HCT116 (cell line): ENCODE measurements at regions not wholly inside any gene's neighbourhood (a gene's known extent, or its start where the extent isn't known, plus 50 kb on each side); places are given as distances from the start of the nearest gene placed in this dataset.

Experiments
- ATAC-seq: fragments of 200-7000 bp; cut with Tn5 transposase; 2 replicates; pipeline ENCODE4 v1.9.1; 2020; ENCODE audit warnings: mild to moderate bottlenecking, moderate library complexity
- BruUV-seq: library from RNA; stranded (reverse); fragments of 400-500 nt; replicated peaks from 2 replicates; lab custom pipeline; 2021; lab: Mats Ljungman, UMichigan
- CTCF ChIA-PET: fragments of 300-600 bp; sonication (Branson Sonifier 250); formaldehyde crosslinking; loops from one replicate; lab custom pipeline; 2021; ENCODE audit warnings: antibody characterized with exemption; lab: Charles Lee
- POLR2A ChIA-PET: fragments of 300-600, 350-600 bp; sonication (Branson Sonifier 250); formaldehyde crosslinking; loops from one replicate; lab custom pipeline; 2021; ENCODE audit warnings: antibody characterized with exemption; lab: Charles Lee
- RAD21 ChIA-PET, 2 experiments: fragments of 300-600 bp; sonication (Branson Sonifier 250); formaldehyde crosslinking; loops; one replicate each; lab custom pipeline; 2023; ENCODE audit warnings: low total read pairs in 2 of 2; ENCODE audit not compliant: uncharacterized antibody in 2 of 2, unreplicated experiment in 2 of 2, low non-redundant PET in 1 of 2; lab: Charles Lee
- DNase-seq: peaks from one replicate; pipeline ENCODE4 v3.0.0-alpha.2; 2010; ENCODE audit warnings: low read depth, low spot score
- H2AFZ ChIP-seq: fragments of 200-600 bp; shearing (Covaris generic), sonication (generic); 2 replicates; pipeline ENCODE4 v1.6.1; 2017; ENCODE audit warnings: low read depth, mixed run types, mixed read lengths, antibody characterized with exemption, low read length; ENCODE audit not compliant: poor library complexity, severe bottlenecking
- H3K27ac ChIP-seq: 2 replicates; pipeline ENCODE4 v1.5.1; 2012; ENCODE audit warnings: low read depth, low read length
- H3K27me3 ChIP-seq: fragments of 200-600 bp; sonication (generic); 2 replicates; pipeline ENCODE4 v1.6.1; 2016; ENCODE audit warnings: mixed run types, low read length, mixed read lengths; ENCODE audit not compliant: insufficient read depth
- H3K36me3 ChIP-seq, 2 experiments: fragments of 200-500 bp in 1 of 2; fragments of 200-600 bp in 1 of 2; sonication (Bioruptor generic) in 1 of 2; sonication (generic) in 1 of 2; 2 replicates each; pipeline versions ENCODE4 v1.5.1 to v1.6.1; 2014 to 2016; ENCODE audit warnings: low read length in 2 of 2, inconsistent platforms in 1 of 2, mixed read lengths in 1 of 2, mixed run types in 1 of 2; ENCODE audit not compliant: insufficient read depth in 2 of 2, control insufficient read depth in 1 of 2
- H3K4me1 ChIP-seq, 2 experiments: fragments of 200-600 bp in 1 of 2; sonication (generic) in 1 of 2; 2 replicates each; pipeline versions ENCODE4 v1.5.1 to v1.6.1; 2012 to 2017; ENCODE audit warnings: low read length in 2 of 2, inconsistent platforms in 1 of 2, mild to moderate bottlenecking in 1 of 2, mixed read lengths in 1 of 2, mixed run types in 1 of 2, moderate library complexity in 1 of 2; ENCODE audit not compliant: insufficient read depth in 2 of 2, control insufficient read depth in 1 of 2
- H3K4me2 ChIP-seq: fragments of 200-600 bp; sonication (generic); 2 replicates; pipeline ENCODE4 v1.6.1; 2017; ENCODE audit warnings: mixed run types, low read length, mixed read lengths
- H3K4me3 ChIP-seq, 2 experiments: fragments of 200-600 bp in 1 of 2; sonication (generic) in 1 of 2; replicated peaks in 1 of 2; 2 replicates each; pipeline ENCODE4 v1.5.1; 2011 to 2016; ENCODE audit warnings: low read length in 2 of 2, control low read depth in 1 of 2, low read depth in 1 of 2, mild to moderate bottlenecking in 1 of 2, mixed read lengths in 1 of 2, mixed run types in 1 of 2
- H3K79me2 ChIP-seq: fragments of 200-600 bp; sonication (generic); 2 replicates; pipeline ENCODE4 v1.6.1; 2017; ENCODE audit warnings: mild to moderate bottlenecking, mixed run types, low read length, moderate library complexity, mixed read lengths; ENCODE audit not compliant: insufficient read depth
- H3K9ac ChIP-seq: fragments of 200-600 bp; sonication (generic); 2 replicates; pipeline ENCODE4 v1.6.1; 2016; ENCODE audit warnings: low read length, mixed read lengths
- H3K9me2 ChIP-seq: fragments of 200-600 bp; sonication (generic), shearing (Covaris generic); 2 replicates; pipeline ENCODE4 v1.6.1; 2017; ENCODE audit warnings: mixed run types, mild to moderate bottlenecking, moderate library complexity; ENCODE audit not compliant: insufficient read depth
- H3K9me3 ChIP-seq, 2 experiments: fragments of 200-500 bp in 1 of 2; fragments of 200-600 bp in 1 of 2; sonication (Bioruptor generic) in 1 of 2; sonication (generic) in 1 of 2; 2 replicates each; pipeline ENCODE4 v1.6.1; 2014 to 2017; ENCODE audit warnings: low read length in 2 of 2, mixed read lengths in 2 of 2, inconsistent platforms in 1 of 2, low read depth in 1 of 2, mild to moderate bottlenecking in 1 of 2, mixed run types in 1 of 2, moderate library complexity in 1 of 2; ENCODE audit not compliant: control insufficient read depth in 1 of 2, insufficient read depth in 1 of 2
- H4K20me1 ChIP-seq: fragments of 200-600 bp; sonication (generic), shearing (Covaris generic); 2 replicates; pipeline ENCODE4 v1.6.1; 2017; ENCODE audit warnings: mixed run types, mild to moderate bottlenecking, moderate library complexity; ENCODE audit not compliant: insufficient read depth
- CEBPB ChIP-seq: IDR thresholded peaks from 2 replicates; pipeline ENCODE4 v1.6.1; 2012; ENCODE audit warnings: low read depth
- EGR1 ChIP-seq: IDR thresholded peaks from 2 replicates; pipeline ENCODE4 v1.6.1; 2012; ENCODE audit warnings: low read depth
- ELF1 ChIP-seq: IDR thresholded peaks from 2 replicates; pipeline ENCODE4 v1.6.1; 2012; ENCODE audit warnings: low read depth, borderline replicate concordance
- EZH2 ChIP-seq: fragments of 200-600 bp; sonication (generic); IDR thresholded peaks from 2 replicates; pipeline ENCODE4 v1.6.1; 2017; ENCODE audit warnings: antibody characterized with exemption, mixed run types
- FOSL1 ChIP-seq: IDR thresholded peaks from 2 replicates; pipeline ENCODE4 v1.6.1; 2012; ENCODE audit warnings: low read depth
- JUND ChIP-seq: IDR thresholded peaks from 2 replicates; pipeline ENCODE4 v1.6.1; 2012
- POLR2A ChIP-seq: IDR thresholded peaks from 2 replicates; pipeline ENCODE4 v1.7.0; 2011; ENCODE audit warnings: borderline replicate concordance; ENCODE audit not compliant: insufficient read depth, insufficient read length; ENCODE audit errors: extremely low read depth
- SP1 ChIP-seq: IDR thresholded peaks from 2 replicates; pipeline ENCODE4 v1.6.1; 2012; ENCODE audit warnings: low read depth
- SRF ChIP-seq: IDR thresholded peaks from 2 replicates; pipeline ENCODE4 v1.6.1; 2012; ENCODE audit warnings: low read depth
- ZNF274 ChIP-seq: fragments of 200-500 bp; sonication (Bioruptor generic); IDR thresholded peaks from 2 replicates; pipeline ENCODE4 v1.6.1; 2014; ENCODE audit warnings: mild to moderate bottlenecking, low read depth, low read length, inconsistent platforms
- intact Hi-C: fragments of 100-400 bp; cut with micrococcal nuclease; formaldehyde crosslinking; loops from 2 replicates; pipeline ENCODE4 v1.10.0; 2022
- TF ChIP-seq, protein P1 (sequence below): IDR thresholded peaks from 2 replicates; pipeline ENCODE4 v1.6.1; 2012
- TF ChIP-seq, protein P2 (sequence below): IDR thresholded peaks from 2 replicates; pipeline ENCODE4 v1.6.1; 2012; ENCODE audit warnings: low read depth

DNA sequence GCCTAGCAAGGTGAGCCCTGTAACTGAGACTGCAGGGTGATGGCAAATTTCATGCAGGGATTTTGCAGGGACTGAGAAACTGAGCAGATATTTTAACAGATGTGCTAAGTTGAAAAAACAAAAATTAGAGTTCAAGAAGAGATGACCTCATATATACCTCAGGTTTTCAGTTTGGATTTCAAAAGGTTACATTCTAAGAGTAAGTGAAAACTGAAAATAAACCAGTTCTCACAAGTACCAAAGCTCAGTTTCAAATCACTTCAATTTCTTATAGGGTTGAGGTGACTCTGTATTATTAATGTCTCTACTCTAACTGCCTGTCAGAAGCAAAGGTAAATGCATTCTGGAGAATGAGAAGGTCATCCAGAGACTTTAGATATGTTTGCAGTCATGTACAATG is 237.4 kb upstream of the VRK2 start:
- BruUV-seq = no TSS peak
- Histone ChIP-seq H3K36me3 (no peaks in the 10 kb centered on the region), H3K27me3 (no peaks in the 10 kb centered on the region), H3K9me3 (no peaks in the 10 kb centered on the region), H3K27ac (no peak overlapping the region), H2AFZ (no peak overlapping the region), H3K4me3 (no peak overlapping the region), H3K9me2 (no peaks in the 10 kb centered on the region; the same call in 1 of the 2 replicates), H3K4me1 (no peaks in the 10 kb centered on the region), H3K79me2 (no peaks in the 10 kb centered on the region), H4K20me1 (no peaks in the 10 kb centered on the region), H3K9ac (no peak overlapping the region), H3K4me2 (no peak overlapping the region)
- ChIA-PET RAD21 (no interaction called here), POLR2A (no interaction called here), CTCF (no interaction called here)
- TF ChIP-seq, protein P1, sequence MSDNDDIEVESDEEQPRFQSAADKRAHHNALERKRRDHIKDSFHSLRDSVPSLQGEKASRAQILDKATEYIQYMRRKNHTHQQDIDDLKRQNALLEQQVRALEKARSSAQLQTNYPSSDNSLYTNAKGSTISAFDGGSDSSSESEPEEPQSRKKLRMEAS = no peak
- TF ChIP-seq ELF1 = no peak
- no peak for TF ChIP-seq CEBPB
- TF ChIP-seq POLR2A = no peak
- TF ChIP-seq SP1 = no peak
- no peak for TF ChIP-seq SRF
- no peak for TF ChIP-seq EZH2
- no peak for TF ChIP-seq EGR1
- no peak for TF ChIP-seq FOSL1
- no peak for TF ChIP-seq ZNF274
- TF ChIP-seq JUND = no peak
- TF ChIP-seq, protein P2, sequence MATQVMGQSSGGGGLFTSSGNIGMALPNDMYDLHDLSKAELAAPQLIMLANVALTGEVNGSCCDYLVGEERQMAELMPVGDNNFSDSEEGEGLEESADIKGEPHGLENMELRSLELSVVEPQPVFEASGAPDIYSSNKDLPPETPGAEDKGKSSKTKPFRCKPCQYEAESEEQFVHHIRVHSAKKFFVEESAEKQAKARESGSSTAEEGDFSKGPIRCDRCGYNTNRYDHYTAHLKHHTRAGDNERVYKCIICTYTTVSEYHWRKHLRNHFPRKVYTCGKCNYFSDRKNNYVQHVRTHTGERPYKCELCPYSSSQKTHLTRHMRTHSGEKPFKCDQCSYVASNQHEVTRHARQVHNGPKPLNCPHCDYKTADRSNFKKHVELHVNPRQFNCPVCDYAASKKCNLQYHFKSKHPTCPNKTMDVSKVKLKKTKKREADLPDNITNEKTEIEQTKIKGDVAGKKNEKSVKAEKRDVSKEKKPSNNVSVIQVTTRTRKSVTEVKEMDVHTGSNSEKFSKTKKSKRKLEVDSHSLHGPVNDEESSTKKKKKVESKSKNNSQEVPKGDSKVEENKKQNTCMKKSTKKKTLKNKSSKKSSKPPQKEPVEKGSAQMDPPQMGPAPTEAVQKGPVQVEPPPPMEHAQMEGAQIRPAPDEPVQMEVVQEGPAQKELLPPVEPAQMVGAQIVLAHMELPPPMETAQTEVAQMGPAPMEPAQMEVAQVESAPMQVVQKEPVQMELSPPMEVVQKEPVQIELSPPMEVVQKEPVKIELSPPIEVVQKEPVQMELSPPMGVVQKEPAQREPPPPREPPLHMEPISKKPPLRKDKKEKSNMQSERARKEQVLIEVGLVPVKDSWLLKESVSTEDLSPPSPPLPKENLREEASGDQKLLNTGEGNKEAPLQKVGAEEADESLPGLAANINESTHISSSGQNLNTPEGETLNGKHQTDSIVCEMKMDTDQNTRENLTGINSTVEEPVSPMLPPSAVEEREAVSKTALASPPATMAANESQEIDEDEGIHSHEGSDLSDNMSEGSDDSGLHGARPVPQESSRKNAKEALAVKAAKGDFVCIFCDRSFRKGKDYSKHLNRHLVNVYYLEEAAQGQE = no peak
- ATAC-seq (no peak), DNase-seq (no peak)
- intact Hi-C loops = no loop called here
